ENCODE measurements at regions not wholly inside any gene's neighbourhood (a gene's known extent, or its start where the extent isn't known, plus 50 kb on each side); places are given as distances from the start of the nearest gene placed in this dataset.

DNA sequence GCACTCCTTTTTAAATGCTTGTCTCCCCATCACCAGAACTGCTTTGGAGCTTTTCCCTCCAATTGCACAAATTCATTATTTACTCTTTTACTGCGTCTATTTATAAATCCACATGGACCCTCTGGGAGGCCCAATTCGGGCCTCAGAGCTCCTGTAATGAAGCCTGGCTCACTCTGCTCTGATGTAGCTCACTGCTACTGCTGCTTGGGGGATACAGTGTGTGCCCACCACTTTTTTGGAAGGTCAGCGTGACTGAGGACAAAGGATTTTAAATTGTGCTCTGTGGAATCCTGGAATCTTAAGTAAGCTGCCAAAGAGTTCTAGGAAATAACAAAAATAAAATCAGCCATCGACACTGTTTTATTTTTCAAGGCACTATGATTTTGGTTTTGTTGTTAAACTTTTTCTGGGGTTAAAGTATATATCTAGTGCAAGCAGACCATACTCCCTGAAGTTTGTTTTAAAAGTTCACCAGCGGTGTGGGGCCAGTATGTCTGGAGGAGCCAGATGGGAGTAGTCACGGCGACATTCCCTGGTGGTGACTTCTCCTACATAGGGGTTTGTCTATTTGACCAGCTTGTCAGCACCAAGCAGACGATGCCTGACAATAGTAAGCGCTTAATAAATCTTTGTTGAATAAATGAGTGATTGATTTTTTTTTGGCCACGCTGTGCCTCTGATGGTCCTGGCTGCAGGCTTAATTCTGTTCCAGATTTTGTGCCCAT lies 142.8 kb downstream of the TMEM38B start:
- Histone ChIP-seq H4K91ac (ENCODE audit: insufficient read length, low read depth, low read length) (no peak overlapping the region), H3K4me1 (ENCODE audit: insufficient read depth, low read length) (no peaks in the 10 kb centered on the region; the same call in 1 of the 2 replicates), H3K9me3 (ENCODE audit: control insufficient read depth, low read depth, low read length) (no peaks in the 10 kb centered on the region), H2BK12ac (ENCODE audit: insufficient read length, low read depth, low read length) (no peak overlapping the region), H3K23ac (ENCODE audit: insufficient read length, low read depth, low read length) (no peak overlapping the region), H2BK15ac (ENCODE audit: low read depth, low read length) (no peak overlapping the region), H2BK5ac (ENCODE audit: insufficient read length, low read length) (no peak overlapping the region), H4K8ac (replicated peaks; ENCODE audit: insufficient read length, low read depth, low read length) (no peak overlapping the region), H3K23me2 (ENCODE audit: insufficient read length, low read depth, low read length, poor library complexity, severe bottlenecking) (no peaks in the 10 kb centered on the region), H3K4ac (ENCODE audit: low read depth, low read length) (no peak overlapping the region), H2BK20ac (ENCODE audit: low read depth, low read length, poor library complexity, severe bottlenecking) (no peak overlapping the region), H3K9ac (ENCODE audit: extremely low read depth, insufficient read length, low read length) (no peak overlapping the region), H3K18ac (ENCODE audit: insufficient read length, low read depth, low read length) (no peak overlapping the region), H3K79me2 (ENCODE audit: insufficient read depth, low read length) (no peaks in the 10 kb centered on the region), H3K27me3 (ENCODE audit: insufficient read depth, low read length) (no peaks in the 10 kb centered on the region), H4K5ac (ENCODE audit: insufficient read length, low read depth, low read length) (no peak overlapping the region), H3T11ph (ENCODE audit: low read length) (no peak overlapping the region), H3K14ac (ENCODE audit: insufficient read depth, low read length) (no peak overlapping the region), H2BK120ac (ENCODE audit: low read depth, low read length, poor library complexity, severe bottlenecking) (no peak overlapping the region), H3K79me1 (ENCODE audit: insufficient read depth, low read depth, low read length, poor library complexity, severe bottlenecking) (no peaks in the 10 kb centered on the region), H3K4me2 (ENCODE audit: insufficient read depth, insufficient read length, low read length) (no peak overlapping the region), H4K20me1 (ENCODE audit: control insufficient read depth, insufficient read depth, insufficient read length) (no peaks in the 10 kb centered on the region), H3K56ac (ENCODE audit: insufficient read length, low read depth, low read length) (no peak overlapping the region), H2AK5ac (ENCODE audit: insufficient read length, low read length) (no peak overlapping the region), H2AFZ (ENCODE audit: low read length) (no peak overlapping the region), H3K27ac (ENCODE audit: insufficient read length, low read depth, low read length) (no peak overlapping the region)
- TF ChIP-seq, protein P1, sequence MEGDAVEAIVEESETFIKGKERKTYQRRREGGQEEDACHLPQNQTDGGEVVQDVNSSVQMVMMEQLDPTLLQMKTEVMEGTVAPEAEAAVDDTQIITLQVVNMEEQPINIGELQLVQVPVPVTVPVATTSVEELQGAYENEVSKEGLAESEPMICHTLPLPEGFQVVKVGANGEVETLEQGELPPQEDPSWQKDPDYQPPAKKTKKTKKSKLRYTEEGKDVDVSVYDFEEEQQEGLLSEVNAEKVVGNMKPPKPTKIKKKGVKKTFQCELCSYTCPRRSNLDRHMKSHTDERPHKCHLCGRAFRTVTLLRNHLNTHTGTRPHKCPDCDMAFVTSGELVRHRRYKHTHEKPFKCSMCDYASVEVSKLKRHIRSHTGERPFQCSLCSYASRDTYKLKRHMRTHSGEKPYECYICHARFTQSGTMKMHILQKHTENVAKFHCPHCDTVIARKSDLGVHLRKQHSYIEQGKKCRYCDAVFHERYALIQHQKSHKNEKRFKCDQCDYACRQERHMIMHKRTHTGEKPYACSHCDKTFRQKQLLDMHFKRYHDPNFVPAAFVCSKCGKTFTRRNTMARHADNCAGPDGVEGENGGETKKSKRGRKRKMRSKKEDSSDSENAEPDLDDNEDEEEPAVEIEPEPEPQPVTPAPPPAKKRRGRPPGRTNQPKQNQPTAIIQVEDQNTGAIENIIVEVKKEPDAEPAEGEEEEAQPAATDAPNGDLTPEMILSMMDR (conservative IDR thresholded peaks at IDR 0.05): no peak
- no peaks in the 10 kb centered on the region for H3K9me3 Mint-ChIP-seq
- peaks cover 18 to 22% of the 10 kb centered on the region in 2 experiments for H3K4me1 Mint-ChIP-seq
- peak overlapping the region in 1 of 3 experiments; percentile 21; a peak in 2 of 7 replicates for H3K27ac Mint-ChIP-seq
- no peak overlapping the region for H3K4me3 Mint-ChIP-seq
- H3K36me3 Mint-ChIP-seq (ENCODE audit: insufficient read depth in 1 of 3, low read depth in 3 of 3): no peaks in the 10 kb centered on the region
- no peaks in the 10 kb centered on the region for H3K27me3 Mint-ChIP-seq (ENCODE audit: low read depth)
- DNase-seq: no peak
- WGBS (ENCODE audit: extremely low coverage, insufficient read length, low lambda C conversion rate): no CpG with 5 or more reads among the region's 10 CpGs

Measured in H9 (cell line).